ENCODE measurements at regions not wholly inside any gene's neighbourhood (a gene's known extent, or its start where the extent isn't known, plus 50 kb on each side); places are given as distances from the start of the nearest gene placed in this dataset.
A peak's percentile ranks its signal among the peaks of the same experiment; 100 is the strongest.

DNA sequence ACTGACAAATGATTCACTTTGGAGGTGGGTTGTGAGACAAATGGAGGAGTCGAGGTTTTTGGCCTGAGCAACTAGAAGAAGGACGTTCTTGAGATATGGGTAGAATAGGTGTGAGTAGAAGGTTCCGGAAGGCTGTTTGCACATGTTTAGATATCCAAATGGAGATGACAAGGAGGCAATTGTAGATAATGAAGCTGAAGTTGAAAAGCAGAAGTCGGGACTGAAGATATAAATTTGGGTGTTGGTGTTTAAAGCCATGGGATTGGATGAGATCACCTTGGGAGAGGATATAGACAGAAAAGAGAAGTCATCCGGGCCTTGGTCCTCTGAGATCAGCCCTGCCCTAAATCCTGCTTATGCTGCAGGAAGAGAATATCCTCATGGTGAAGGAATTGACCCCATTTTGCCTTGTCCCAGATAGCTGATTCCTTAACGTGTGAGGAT is 75.5 kb upstream of the CD44 start (continued):
- no peak for TF ChIP-seq NR2C2 (CRISPR knock-in tag; IDR thresholded peaks at IDR 0.05)
- no peak for TF ChIP-seq NR2C2 (tag; IDR thresholded peaks at IDR 0.05)
- no peak for TF ChIP-seq NR1H2 (CRISPR knock-in tag; IDR thresholded peaks at IDR 0.05)
- no peak for TF ChIP-seq GABPA (tag; conservative IDR thresholded peaks at IDR 0.05; ENCODE audit: low read depth)
- no peak for TF ChIP-seq SRSF9 (IDR thresholded peaks at IDR 0.05; ENCODE audit: borderline replicate concordance, low read depth, low read length)
- TF ChIP-seq ATF7 (IDR thresholded peaks at IDR 0.05), result peak; percentile 37; the same call in 1 of the 2 replicates
- TF ChIP-seq, protein P1, sequence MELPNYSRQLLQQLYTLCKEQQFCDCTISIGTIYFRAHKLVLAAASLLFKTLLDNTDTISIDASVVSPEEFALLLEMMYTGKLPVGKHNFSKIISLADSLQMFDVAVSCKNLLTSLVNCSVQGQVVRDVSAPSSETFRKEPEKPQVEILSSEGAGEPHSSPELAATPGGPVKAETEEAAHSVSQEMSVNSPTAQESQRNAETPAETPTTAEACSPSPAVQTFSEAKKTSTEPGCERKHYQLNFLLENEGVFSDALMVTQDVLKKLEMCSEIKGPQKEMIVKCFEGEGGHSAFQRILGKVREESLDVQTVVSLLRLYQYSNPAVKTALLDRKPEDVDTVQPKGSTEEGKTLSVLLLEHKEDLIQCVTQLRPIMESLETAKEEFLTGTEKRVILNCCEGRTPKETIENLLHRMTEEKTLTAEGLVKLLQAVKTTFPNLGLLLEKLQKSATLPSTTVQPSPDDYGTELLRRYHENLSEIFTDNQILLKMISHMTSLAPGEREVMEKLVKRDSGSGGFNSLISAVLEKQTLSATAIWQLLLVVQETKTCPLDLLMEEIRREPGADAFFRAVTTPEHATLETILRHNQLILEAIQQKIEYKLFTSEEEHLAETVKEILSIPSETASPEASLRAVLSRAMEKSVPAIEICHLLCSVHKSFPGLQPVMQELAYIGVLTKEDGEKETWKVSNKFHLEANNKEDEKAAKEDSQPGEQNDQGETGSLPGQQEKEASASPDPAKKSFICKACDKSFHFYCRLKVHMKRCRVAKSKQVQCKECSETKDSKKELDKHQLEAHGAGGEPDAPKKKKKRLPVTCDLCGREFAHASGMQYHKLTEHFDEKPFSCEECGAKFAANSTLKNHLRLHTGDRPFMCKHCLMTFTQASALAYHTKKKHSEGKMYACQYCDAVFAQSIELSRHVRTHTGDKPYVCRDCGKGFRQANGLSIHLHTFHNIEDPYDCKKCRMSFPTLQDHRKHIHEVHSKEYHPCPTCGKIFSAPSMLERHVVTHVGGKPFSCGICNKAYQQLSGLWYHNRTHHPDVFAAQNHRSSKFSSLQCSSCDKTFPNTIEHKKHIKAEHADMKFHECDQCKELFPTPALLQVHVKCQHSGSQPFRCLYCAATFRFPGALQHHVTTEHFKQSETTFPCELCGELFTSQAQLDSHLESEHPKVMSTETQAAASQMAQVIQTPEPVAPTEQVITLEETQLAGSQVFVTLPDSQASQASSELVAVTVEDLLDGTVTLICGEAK (IDR thresholded peaks at IDR 0.05), result no peak
- TF ChIP-seq, protein P1 (CRISPR knock-in tag; IDR thresholded peaks at IDR 0.05), result 0 out of 2 replicates have a peak, but pooled peaks have one; percentile 39
- TF ChIP-seq KDM2B (CRISPR knock-in tag; IDR thresholded peaks at IDR 0.05), result no peak
- no peak for TF ChIP-seq SETDB1 (IDR thresholded peaks at IDR 0.05; ENCODE audit: low read length)
- TF ChIP-seq ZNF217 (CRISPR knock-in tag; IDR thresholded peaks at IDR 0.05), result no peak
- no peak for TF ChIP-seq CCAR2 (IDR thresholded peaks at IDR 0.05; ENCODE audit: low read depth, low read length)
- TF ChIP-seq EHMT2 (IDR thresholded peaks at IDR 0.05), result no peak; the same call in 1 of the 2 replicates
- no peak for TF ChIP-seq ASH1L (IDR thresholded peaks at IDR 0.05; ENCODE audit: borderline replicate concordance, low read depth, partially characterized antibody)
- TF ChIP-seq ZNF586 (CRISPR knock-in tag; conservative IDR thresholded peaks at IDR 0.05), result no peak
- TF ChIP-seq, protein P2, sequence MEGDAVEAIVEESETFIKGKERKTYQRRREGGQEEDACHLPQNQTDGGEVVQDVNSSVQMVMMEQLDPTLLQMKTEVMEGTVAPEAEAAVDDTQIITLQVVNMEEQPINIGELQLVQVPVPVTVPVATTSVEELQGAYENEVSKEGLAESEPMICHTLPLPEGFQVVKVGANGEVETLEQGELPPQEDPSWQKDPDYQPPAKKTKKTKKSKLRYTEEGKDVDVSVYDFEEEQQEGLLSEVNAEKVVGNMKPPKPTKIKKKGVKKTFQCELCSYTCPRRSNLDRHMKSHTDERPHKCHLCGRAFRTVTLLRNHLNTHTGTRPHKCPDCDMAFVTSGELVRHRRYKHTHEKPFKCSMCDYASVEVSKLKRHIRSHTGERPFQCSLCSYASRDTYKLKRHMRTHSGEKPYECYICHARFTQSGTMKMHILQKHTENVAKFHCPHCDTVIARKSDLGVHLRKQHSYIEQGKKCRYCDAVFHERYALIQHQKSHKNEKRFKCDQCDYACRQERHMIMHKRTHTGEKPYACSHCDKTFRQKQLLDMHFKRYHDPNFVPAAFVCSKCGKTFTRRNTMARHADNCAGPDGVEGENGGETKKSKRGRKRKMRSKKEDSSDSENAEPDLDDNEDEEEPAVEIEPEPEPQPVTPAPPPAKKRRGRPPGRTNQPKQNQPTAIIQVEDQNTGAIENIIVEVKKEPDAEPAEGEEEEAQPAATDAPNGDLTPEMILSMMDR (IDR thresholded peaks at IDR 0.05 in 2 of 3, conservative IDR thresholded peaks at IDR 0.05 in 1 of 3; ENCODE audit: insufficient read depth in 2 of 3, low read depth in 1 of 3, low read length in 3 of 3), result no peak
- TF ChIP-seq XRCC5 (IDR thresholded peaks at IDR 0.05; ENCODE audit: low read depth, low read length), result no peak
- TF ChIP-seq GTF2A2 (tag; IDR thresholded peaks at IDR 0.05), result no peak
- no peak for TF ChIP-seq ZNF41 (CRISPR knock-in tag; conservative IDR thresholded peaks at IDR 0.05)
- TF ChIP-seq, protein P3, sequence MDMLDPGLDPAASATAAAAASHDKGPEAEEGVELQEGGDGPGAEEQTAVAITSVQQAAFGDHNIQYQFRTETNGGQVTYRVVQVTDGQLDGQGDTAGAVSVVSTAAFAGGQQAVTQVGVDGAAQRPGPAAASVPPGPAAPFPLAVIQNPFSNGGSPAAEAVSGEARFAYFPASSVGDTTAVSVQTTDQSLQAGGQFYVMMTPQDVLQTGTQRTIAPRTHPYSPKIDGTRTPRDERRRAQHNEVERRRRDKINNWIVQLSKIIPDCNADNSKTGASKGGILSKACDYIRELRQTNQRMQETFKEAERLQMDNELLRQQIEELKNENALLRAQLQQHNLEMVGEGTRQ (CRISPR knock-in tag; IDR thresholded peaks at IDR 0.05), result no peak
